ENCODE measurements at regions not wholly inside any gene's neighbourhood (a gene's known extent, or its start where the extent isn't known, plus 50 kb on each side); places are given as distances from the start of the nearest gene placed in this dataset.

DNA sequence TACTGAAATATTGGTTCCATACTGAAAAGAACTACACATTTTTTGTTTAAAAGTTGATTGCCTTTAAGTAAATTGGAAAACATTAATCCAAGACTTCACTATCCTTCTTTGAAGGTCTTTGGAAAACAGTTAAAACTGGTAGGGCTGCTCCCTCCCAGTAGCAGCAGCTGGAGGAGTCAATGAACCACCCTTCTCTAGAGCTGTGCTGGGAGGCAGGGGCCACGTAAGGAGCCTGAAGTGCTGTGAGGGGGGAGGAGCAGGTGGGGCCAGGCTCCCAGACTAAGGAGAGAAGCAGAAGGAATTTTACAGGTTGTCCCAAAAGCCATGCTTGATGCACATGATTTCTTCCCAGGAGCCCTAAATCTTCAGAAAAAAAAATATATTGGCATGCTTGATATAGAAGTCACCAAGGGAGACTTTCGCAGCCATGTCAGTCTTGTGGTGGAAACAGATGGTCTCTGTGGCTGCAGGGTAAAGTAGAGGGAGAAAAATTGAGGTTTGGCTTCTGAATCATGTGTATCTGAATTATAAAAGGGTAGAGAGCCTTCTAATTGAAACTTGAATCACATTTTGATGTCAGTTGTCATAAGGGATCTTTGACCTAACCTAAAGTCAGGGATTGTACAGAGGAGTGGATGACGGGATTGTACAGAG lies 673.2 kb upstream of the FRG1 start:
- POLR2A ChIA-PET: no interaction called here
- Histone ChIP-seq H3K27me3 (ENCODE audit: insufficient read depth, low read length) (no peaks in the 10 kb centered on the region), H4K20me1 (ENCODE audit: insufficient read depth) (no peaks in the 10 kb centered on the region), H3K27ac (ENCODE audit: low read depth, low read length) (no peak overlapping the region), H3K9ac (ENCODE audit: low read length) (no peak overlapping the region), H3K9me3 (ENCODE audit: control insufficient read depth in 1 of 2, insufficient read depth in 1 of 2, low read depth in 1 of 2, low read length in 2 of 2) (no peaks in the 10 kb centered on the region), H2AFZ (ENCODE audit: low read depth, low read length, poor library complexity, severe bottlenecking) (no peak overlapping the region), H3K9me2 (ENCODE audit: insufficient read depth) (no peaks in the 10 kb centered on the region), H3K79me2 (ENCODE audit: insufficient read depth, low read length) (no peaks in the 10 kb centered on the region), H3K4me1 (ENCODE audit: control insufficient read depth in 1 of 2, insufficient read depth in 2 of 2, low read length in 2 of 2) (no peaks in the 10 kb centered on the region), H3K4me3 (replicated peaks in 1 of 2; ENCODE audit: low read depth in 1 of 2, low read length in 2 of 2) (no peak overlapping the region), H3K4me2 (ENCODE audit: low read length) (no peak overlapping the region), H3K36me3 (ENCODE audit: control insufficient read depth in 1 of 2, insufficient read depth in 2 of 2, low read length in 2 of 2) (no peaks in the 10 kb centered on the region)
- RAD21 ChIA-PET (ENCODE audit: low non-redundant PET in 1 of 2, low total read pairs in 2 of 2, uncharacterized antibody in 2 of 2, unreplicated experiment in 2 of 2): no interaction called here
- intact Hi-C loops (cut with micrococcal nuclease): no loop called here
- no TSS peak for BruUV-seq (replicated peaks)
- TF ChIP-seq POLR2A (IDR thresholded peaks at IDR 0.05; ENCODE audit: borderline replicate concordance, extremely low read depth, insufficient read depth, insufficient read length): no peak
- no peak for TF ChIP-seq EZH2phosphoT487 (IDR thresholded peaks at IDR 0.05; ENCODE audit: borderline replicate concordance)
- TF ChIP-seq ELF1 (IDR thresholded peaks at IDR 0.05; ENCODE audit: borderline replicate concordance, low read depth): no peak
- TF ChIP-seq EGR1 (IDR thresholded peaks at IDR 0.05; ENCODE audit: low read depth): no peak
- TF ChIP-seq FOSL1 (IDR thresholded peaks at IDR 0.05; ENCODE audit: low read depth): no peak
- TF ChIP-seq YY1 (IDR thresholded peaks at IDR 0.05; ENCODE audit: extremely low read depth, insufficient replicate concordance, low read depth, low read length): no peak
- TF ChIP-seq SIN3A (IDR thresholded peaks at IDR 0.05; ENCODE audit: low read depth): no peak
- no peak for TF ChIP-seq EZH2 (IDR thresholded peaks at IDR 0.05)
- no peak for TF ChIP-seq RAD21 (IDR thresholded peaks at IDR 0.05; ENCODE audit: low read depth)
- TF ChIP-seq ZNF274 (IDR thresholded peaks at IDR 0.05; ENCODE audit: low read depth, low read length): no peak
- no peak for TF ChIP-seq POLR2AphosphoS5 (IDR thresholded peaks at IDR 0.05; ENCODE audit: low read depth, low read length)
- TF ChIP-seq REST (IDR thresholded peaks at IDR 0.05; ENCODE audit: low read depth): no peak
- no peak for TF ChIP-seq CEBPB (IDR thresholded peaks at IDR 0.05; ENCODE audit: low read depth)
- TF ChIP-seq ATF3 (IDR thresholded peaks at IDR 0.05): no peak
- no peak for TF ChIP-seq JUND (IDR thresholded peaks at IDR 0.05)
- TF ChIP-seq, protein P1, sequence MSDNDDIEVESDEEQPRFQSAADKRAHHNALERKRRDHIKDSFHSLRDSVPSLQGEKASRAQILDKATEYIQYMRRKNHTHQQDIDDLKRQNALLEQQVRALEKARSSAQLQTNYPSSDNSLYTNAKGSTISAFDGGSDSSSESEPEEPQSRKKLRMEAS (IDR thresholded peaks at IDR 0.05): no peak
- DNase-seq (ENCODE audit: low read depth, low spot score): no peak
- CTCF ChIA-PET: no interaction called here
- no peak for ATAC-seq
